Fibroblast of upper back skin (primary cell): ENCODE measurements at regions not wholly inside any gene's neighbourhood (a gene's known extent, or its start where the extent isn't known, plus 50 kb on each side); places are given as distances from the start of the nearest gene placed in this dataset.
"Not testable (repeated sequence)": the region's sequence is repeated elsewhere in the genome, so short reads cannot be mapped to it uniquely, and the experiment has no call there.

Experiments used
- DNase-seq: peaks from one replicate; pipeline ENCODE4 v3.0.0-alpha.2; 2013

DNA sequence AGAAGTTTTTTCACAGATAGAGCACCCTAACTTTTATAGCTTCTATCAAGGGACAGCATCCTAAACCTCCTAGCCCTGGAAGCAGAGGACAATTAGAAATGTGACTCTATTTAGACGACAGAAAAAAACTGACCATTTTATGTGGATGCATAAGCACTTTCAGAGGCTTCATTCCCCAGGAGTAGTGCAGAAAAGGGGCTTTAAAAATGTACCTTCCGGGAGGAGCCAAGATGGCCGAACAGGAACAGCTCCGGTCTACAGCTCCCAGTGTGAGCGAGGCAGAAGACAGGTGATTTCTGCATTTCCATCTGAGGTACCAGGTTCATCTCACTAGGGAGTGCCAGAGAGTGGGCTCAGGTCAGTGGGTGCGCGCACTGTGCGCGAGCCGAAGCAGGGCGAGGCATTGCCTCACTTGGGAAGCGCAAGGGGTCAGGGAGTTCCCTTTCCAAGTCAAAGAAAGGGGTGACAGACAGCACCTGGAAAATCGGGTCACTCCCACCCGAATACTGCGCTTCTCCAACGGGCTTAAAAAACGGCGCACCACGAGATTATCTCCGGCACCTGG, 416.4 kb upstream of the C1orf87 start:
- DNase-seq: not testable (repeated sequence)

DNA sequence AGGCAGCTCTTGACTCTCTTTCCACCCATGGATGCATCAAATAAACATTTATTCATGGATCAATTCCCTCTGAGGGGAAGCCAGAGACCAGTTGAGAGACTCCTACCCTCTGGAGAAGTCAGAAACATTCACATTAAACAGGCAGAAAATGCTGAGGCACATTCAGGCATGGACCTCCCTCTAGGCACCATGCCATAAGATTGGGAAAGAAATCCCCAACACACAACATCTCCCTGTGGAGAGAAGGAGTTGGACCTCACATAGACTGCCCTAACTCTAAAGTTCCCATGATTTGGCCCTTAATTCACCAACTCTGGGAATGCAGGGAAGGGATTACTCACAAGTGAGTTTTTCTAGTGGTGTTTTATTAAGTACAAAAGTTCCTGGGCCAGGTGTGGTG, 415.3 kb upstream of the C1orf87 start:
- no peak for DNase-seq

DNA sequence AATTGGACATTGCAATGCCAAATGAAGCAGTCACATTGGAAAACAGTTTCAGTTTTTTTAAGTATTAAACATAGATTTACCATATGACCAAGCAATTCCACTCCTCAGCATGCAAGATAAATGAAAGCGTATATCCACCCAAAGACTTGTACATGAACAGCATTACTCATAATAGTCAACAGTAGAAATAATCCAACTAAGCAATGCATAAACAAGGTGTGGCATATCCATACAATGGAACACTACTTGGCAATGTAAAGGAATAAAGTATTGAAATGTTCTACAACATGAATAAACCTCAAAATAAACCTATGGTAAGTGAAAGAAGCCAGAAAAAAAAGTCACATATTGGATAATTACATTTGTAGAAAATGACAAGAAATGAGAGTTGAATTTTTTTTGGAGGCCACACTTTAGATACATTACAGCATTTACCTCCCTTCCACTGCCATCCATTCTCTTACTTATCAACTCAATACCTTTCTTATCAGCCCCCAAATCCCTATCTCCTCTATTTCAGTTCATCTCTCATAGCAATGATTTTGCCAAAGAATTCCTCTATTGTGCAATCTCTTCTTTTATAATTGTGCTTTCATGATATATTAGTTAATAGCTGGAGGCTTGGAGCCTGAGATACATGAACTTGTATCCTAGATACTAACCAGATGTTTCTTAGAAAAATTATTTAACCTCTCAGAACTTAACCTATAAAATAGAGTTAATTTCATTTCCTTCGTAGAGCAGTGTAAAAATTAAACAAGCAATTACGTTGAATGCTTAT, 414.2 kb upstream of the C1orf87 start:
- no peak for DNase-seq

DNA sequence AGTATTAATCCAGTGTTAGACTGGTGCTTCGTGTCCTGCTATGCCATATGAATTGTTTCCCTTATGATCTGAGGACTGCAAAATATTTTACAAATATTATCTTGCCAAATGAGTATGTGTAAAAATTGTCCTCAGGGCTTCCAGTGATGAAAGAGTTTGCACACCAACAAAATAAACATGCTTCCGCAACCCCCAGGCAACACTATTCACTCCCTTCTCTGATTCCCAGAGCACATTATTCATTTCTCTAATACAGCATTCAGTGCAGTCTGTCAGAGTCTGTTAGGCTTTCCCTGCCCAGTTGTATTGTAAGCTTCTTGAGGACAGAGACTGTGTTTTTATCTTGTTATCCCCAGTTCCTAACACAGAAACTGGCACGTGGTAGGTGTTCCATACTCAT, 409.9 kb upstream of the C1orf87 start:
- no peak for DNase-seq

DNA sequence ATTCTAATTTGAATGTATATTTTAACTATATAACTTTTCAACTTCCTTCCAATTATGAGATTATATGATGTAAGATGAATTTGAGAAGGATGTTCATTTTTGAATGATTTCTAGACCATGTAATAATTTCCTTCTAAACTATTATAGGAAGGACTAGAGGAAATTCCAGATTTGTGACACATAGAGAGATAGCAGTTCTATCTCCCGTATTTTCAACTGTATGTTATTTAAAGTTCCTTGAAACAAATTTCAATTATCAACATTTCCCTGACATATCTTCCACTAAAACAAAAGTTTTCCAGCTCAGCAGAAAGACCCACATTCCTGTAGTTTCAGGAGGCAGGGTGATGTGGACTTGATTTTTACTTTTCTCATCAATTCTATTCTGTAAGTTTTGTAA, 396.7 kb upstream of the C1orf87 start:
- peak; percentile 4 for DNase-seq

DNA sequence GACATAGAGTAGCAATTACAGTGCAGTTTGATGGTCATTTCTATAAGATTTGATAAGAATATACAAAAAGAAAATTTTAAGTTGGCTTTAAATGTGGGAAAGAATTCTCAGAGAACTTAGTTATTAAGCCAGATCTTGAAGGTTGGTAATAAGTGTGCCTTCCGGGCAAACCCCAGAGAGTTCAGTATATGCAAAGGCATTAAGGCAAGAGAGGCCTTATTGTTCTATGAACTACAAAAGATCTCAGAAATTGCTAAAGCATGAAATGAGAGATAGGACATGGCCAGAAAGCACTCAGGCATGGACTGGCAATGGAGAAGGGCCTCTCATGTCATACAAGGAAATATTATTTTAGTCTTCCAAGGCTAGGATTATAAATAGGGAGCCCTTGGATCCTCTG, 390.2 kb upstream of the C1orf87 start:
- no peak for DNase-seq

DNA sequence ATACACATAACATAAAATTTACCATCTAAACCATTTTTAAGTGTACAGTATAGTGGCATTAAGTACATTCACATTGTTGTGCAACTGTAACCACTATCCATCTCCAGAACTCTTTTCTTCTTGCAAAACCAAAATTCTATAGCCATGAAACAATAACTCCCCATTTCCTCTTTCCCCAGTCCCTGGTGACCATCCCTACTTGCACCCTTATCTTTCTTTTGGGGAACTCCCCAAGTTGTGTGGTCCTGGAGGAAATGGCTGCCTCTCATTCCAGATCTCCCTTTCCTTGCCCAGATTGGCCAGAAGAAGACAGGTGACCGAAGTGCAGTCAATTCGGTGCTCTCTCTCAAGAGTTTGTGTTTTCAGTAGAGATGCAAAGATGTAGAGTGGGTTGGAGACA, 389.6 kb upstream of the C1orf87 start:
- DNase-seq: no peak

DNA sequence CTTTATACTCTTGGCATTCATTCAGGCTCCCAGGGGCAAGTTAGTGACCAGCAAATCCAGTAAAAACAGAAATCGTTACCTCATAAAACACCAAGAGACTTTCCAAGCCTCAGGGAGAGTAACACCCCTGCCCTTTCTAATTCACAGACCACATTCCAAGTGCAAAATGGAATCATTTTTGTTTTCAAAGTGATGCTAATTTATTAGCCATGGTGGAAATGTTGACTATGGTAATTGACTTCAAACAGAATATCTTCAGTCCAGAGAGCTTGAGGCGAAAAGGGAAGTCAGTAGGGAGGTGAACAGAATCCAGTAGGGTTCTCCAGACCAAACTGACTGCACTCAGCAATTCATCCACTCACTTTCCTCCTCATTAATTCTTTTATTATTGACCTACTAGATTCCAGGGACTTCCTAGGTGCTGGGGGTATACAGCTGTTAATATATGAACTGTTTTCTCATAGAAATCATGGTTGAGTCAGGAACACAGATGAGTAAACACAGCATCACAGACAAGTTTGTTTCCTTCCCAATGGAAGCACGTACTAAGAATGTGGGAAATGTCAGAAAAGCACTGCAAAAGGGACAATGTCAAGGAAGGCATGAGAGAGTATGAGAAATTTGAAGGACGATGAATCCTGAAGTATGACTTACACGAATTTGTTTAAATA, 388.5 kb upstream of the C1orf87 start:
- no peak for DNase-seq

DNA sequence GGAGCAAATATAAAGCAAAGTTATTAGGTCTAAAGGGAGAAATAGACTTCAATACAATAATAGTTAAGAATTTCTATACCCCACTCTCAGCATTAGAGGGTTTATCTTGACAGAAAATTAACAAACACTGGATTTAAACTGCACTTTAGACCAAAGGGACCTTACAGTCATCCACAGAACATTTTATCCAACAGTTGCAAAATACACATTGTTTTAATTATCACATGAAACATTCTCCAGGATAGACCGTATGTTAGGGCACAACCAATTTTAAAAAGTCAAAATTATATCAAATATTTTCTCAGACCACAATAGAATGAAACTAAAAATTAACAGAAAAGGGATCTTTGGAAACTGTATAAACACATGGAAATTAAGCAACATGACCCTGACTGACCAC, 384.5 kb upstream of the C1orf87 start:
- DNase-seq: no peak

DNA sequence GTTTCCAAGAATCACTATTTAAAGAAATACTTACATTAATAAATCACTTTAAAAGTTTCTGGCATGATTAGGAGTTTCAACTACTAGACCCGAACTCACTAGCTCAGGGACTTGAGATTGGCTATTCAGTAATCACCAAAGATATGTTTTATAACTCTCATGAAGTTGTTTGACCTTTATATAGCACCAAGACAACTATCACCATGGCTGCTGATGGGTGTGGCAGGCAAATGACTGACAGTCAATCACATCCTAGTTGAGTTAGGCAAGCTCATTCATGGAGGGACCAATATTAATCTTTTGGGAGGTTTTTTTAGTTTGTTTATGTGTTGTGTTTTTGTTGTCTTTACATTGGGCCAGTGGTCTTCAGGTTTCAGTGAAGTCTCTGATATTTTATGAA, 376.3 kb upstream of the C1orf87 start:
- DNase-seq: no peak

DNA sequence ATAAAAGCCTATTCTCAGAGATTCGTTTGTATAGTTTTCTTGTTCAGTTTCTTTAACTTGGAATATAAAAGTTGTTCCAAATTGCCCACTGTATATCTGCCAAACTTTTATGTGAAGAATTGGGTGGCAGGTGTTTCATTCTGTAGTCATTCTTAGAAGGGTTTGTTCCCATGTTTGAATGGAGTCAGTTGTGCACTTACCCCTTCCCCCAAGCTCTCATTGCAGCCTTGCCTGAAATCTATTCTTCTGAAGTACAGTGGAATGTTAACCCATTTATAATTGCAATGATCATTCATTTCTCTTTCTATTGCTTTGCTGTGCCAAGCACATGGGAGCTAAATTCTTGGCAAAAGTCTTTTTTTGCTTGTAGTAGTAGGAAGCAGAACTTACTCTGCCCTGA, 375.3 kb upstream of the C1orf87 start:
- DNase-seq: no peak

DNA sequence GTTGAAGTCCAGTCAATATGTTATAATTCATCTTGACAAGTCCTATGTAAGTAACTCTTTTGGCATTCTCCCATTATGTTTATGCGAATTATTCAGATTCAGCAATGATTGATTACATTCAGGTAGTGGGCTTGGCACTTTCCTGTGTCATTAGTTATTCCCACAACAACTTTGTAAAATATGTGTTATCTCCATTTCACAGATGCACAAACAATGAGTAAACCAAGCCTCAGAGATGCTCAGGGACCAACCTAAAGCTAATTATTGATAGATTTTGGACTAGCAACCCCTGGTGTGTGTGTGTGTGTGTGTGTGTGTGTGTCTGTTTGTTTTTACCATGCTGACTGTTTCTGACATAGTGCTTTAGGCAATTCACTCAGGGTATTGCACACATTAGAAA, 371.1 kb upstream of the C1orf87 start:
- DNase-seq: no peak

DNA sequence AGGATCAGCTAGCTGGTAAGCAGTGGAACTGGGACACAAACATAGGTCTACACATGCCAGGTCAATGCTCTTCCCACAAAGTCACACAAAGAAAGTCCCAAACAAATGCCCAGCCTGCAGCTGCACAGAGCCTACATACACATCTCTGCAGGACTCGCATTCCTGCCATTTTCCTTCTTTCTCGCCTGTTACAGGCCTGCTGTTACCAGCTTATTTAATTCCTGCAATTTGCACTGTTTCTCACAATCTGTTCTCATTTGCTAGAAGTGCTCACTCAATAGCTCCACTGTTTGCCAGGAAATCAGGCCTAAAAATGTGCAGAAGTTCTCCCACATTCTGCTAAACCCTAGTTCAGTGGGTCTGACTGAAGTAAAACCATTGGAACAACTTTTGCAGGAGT, 362.6 kb upstream of the C1orf87 start:
- no peak for DNase-seq

DNA sequence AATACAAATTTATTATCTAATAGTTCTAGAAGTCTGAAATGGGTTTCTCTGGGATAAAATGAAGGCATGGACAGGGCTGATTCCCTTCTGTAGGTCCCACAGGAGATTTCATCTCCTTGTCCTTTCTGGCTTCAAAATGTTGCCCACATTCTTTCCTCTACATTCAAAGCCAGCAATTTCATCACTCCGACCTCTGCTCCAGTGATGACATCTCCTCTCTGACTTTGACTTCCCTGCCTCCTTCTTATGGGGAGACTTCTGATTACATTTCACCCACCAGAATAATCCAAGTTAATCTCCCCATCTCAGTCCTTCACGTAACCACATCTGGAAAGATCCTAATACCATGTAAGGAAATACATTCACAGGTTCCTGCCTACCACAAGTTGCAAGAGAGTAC, 358.0 kb upstream of the C1orf87 start:
- no peak for DNase-seq

DNA sequence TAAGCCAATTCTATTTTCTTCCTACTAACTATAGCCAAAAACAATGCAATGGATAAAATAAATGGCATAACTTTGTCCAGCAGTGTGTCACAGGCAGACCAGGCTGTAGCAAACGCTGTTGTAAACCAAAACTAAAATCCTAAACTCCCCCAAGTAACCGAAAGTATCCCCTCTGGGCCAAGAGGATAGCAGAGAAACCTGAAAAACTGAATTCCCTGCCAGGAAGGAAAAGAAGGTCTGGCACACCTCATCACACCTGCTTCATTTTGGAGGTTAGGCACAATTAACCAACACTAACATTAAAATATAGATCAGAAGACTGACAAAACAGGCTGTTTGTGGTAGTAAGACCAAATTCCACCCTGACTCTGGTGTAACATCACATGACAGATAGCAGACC, 356.8 kb upstream of the C1orf87 start:
- DNase-seq: no peak

DNA sequence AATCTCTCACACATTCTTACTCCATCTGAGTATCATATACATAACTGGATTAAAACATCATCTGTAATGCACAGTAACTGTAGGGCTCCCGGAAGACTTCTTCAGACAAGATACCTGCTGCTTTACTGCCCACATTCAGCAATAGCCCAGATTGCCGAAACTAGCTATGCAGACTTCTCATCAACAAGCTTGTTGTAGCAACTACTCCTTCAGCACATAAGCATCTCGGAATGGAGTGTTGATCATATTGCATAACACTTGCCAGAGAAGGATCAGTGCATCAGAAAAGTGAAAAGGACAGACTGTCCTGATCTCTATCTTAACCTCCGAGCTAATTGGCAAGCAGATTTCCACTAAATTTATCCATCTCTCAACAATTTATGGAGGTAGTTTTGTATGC, 354.6 kb upstream of the C1orf87 start:
- no peak for DNase-seq

DNA sequence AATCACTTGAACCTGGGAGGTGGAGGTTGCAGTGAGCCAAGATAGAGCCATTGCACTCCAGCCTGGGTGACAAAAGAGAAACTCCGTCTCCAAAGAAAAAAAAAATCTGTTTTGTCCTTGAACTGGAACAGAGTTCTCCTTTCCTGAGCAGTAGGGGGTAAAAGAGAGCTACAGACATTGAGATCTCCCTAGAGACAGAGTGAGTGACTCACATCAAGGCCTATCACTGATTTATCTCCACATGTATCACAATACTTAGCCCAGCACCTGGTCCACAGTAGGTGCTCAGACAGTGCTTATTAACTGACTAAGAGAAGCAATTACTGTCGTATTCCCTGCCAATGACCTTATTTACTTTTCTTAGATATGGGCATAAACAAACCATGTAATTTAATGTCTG, 354.1 kb upstream of the C1orf87 start:
- no peak for DNase-seq

DNA sequence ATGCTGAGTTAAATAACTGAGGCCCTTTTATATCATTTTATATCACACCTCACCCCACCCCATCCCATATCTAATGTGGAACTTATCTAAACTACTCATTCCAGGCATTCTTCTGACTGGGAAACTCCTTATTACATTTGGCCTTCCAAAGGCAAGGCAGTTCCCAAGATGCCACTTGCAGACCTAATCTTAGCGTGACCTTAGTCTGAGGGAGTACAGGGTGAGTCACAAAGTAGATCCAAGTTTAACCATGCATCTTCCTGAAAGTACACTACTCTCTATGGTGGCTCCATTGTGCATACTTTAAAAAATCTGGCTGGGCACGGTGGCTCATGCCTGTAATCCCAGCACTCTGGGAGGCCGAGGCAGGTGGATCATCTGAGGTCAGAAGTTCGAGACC, 353.6 kb upstream of the C1orf87 start:
- no peak for DNase-seq

DNA sequence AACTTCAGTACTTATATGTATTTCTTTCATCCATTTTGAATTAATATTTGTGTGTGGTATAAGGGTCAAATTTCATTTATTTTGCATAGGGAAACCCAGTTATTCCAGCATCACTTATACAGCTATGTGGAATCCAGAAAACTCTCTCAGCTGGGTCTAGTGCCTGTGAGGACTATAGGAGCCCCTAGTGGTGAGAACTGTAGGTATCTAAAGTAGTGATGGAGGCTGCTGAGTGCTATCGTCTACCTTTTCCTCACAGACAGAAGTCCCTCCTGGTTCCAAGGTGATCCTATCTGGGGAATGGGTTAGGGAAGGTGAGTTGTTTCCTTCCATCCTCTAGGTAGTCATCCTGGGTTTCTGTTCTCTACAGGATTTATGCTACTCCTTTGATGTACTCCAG, 352.0 kb upstream of the C1orf87 start:
- DNase-seq: peak; percentile 14

DNA sequence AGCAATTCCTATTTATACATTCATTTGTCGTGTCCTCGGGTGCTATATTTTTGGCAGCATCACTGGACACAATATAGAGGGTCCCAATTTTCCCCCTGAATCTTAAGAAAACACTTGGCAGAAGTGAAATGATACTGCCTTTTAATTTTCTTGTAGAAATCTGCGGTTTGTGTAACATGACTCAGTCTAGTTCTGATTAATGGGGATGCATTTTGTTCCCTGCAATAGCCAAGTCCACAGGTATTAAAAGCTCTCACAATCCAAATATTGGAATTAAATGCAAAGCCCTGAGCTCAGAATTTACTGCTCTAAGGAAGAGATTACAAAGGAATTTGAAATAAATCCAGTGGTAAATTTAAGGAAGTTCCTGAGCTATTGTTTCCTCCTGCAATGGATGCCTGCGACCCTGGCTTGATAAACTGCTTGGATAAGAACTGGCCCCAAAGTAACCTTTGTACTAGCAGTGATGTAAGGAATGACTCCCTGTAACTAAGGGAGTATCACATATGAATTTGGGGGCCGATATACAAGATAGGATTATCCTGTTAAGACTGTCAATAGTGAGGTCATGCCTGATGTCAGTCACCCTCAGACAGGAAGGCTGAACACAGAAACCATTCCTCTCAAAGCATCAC, 349.7 kb upstream of the C1orf87 start:
- peak; percentile 46 for DNase-seq

DNA sequence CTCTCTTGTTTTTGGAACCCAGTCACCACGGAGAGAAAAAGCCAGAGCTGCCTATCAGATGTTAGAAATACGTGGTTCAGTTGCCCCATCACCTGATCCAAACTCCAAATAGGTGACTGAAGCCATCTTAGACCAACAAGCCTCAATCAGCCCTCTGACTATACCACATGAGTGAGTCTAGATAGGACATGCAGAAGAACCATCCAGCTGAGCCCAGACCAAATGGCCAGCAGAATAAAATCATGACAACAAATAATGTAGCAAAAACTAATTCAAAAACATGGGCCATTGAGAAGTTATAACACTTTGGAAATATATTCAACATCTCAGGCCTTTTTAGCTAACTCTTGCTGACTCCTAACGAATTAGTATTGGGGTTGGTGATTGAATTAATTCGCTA, 348.4 kb upstream of the C1orf87 start:
- DNase-seq: no peak

DNA sequence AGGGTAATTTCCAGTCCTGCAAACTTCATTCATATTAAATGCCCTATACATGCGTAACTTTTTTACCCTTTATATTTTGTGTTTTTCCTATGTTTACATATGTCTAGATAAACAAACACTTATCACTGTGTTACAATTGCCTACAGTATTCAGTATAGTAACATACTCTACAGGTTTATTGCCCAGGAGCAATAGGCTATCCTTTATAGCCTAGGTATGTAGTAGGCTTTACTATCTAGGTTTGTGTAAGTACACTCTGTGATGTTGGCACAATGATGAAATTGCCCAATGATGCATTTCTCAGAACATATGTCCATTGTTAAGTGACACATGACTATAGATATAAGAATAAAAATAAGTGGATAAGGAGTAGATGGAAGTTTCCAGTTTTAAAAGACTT, 345.5 kb upstream of the C1orf87 start:
- no peak for DNase-seq

DNA sequence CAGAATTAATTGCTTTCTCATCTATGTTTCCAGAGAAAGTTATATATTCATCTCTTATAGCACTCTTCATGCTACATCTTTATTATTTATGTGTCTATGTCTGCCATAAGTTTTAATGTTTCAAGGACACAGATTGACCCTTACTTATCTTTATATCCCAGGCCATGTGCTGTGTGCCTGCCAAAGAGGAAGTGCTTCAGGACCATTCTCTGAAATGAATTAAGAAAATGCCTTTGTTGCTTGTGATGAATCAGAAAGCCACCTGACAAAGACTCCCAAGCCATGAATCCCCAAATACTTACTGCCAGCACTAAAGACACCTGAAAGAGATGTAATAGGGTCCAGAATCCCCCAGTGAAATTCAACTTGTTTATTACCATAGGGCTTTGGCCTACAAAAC, 342.1 kb upstream of the C1orf87 start:
- no peak for DNase-seq

DNA sequence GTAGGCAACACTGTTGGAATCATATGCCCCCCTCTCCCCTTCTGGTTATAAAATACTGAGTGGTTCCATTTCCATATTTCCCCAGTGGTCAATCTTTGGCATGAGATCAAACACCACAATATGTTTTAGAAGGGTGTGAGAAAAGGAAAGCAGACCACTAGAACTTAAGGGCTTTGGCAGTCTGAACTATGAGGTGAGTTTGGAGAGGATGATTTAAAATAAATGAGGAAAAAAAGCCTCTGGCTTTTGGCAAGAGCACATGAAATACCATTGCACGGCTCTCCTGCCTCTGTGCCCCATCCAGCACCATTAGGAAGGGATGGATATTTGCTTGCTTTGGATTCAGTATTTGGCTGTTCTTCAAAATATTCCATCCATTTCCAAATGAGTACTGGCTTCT, 339.5 kb upstream of the C1orf87 start:
- peak; percentile 16 for DNase-seq
